ENCODE measurements at regions not wholly inside any gene's neighbourhood (a gene's known extent, or its start where the extent isn't known, plus 50 kb on each side); places are given as distances from the start of the nearest gene placed in this dataset.
"Not testable (repeated sequence)": the region's sequence is repeated elsewhere in the genome, so short reads cannot be mapped to it uniquely, and the experiment has no call there.

DNA sequence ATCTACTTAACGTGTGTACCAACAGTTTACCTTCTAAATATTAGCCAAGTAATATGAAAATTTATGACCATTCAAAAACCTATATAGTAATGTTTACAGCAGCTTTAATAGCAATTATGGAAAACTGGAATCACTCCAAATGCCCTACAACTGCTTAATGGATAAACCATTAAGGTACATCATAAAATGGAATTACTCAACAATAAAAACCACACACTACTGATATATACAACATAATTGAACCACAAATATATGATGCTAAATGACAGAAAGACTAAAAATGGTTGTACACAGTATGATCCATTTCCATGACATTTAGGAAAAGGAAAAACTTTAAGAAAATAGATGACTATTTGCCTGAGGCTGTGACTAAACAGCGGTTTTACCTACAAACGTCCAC lies 467.1 kb upstream of the EPHA6 start (continued):
- TF ChIP-seq, protein P1, sequence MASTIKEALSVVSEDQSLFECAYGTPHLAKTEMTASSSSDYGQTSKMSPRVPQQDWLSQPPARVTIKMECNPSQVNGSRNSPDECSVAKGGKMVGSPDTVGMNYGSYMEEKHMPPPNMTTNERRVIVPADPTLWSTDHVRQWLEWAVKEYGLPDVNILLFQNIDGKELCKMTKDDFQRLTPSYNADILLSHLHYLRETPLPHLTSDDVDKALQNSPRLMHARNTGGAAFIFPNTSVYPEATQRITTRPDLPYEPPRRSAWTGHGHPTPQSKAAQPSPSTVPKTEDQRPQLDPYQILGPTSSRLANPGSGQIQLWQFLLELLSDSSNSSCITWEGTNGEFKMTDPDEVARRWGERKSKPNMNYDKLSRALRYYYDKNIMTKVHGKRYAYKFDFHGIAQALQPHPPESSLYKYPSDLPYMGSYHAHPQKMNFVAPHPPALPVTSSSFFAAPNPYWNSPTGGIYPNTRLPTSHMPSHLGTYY (CRISPR knock-in tag; IDR thresholded peaks at IDR 0.05): no peak
- TF ChIP-seq, protein P2, sequence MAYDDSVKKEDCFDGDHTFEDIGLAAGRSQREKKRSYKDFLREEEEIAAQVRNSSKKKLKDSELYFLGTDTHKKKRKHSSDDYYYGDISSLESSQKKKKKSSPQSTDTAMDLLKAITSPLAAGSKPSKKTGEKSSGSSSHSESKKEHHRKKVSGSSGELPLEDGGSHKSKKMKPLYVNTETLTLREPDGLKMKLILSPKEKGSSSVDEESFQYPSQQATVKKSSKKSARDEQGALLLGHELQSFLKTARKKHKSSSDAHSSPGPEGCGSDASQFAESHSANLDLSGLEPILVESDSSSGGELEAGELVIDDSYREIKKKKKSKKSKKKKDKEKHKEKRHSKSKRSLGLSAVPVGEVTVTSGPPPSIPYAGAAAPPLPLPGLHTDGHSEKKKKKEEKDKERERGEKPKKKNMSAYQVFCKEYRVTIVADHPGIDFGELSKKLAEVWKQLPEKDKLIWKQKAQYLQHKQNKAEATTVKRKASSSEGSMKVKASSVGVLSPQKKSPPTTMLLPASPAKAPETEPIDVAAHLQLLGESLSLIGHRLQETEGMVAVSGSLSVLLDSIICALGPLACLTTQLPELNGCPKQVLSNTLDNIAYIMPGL (CRISPR knock-in tag; IDR thresholded peaks at IDR 0.05): no peak

DNA sequence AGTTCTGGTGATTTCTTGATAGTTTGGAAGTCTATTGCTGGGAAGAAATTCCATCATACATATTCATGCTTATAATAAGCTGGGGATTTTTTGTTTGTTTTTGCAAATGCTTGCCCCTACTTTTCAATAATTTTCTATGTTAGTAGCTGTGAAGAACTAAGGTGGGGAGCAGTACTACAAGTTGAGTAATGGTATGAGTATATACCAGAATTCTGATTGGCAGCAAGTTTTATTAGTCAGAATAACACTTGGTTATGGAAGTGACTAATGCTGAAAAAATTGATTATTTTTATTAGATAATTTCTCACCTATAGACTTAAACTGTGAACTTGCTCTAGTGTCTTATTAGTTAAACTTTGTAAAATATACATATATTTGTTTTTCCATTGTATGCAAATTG lies 462.8 kb upstream of the EPHA6 start:
- H3K9me3 Mint-ChIP-seq; CTCF ChIA-PET; H3K27me3 Mint-ChIP-seq (ENCODE audit: low read depth); ATAC-seq; DNase-seq (ENCODE audit: low spot score); POLR2A ChIA-PET; H3K4me1 Mint-ChIP-seq; H3K27ac Mint-ChIP-seq; H3K36me3 Mint-ChIP-seq; H3K4me3 Mint-ChIP-seq: not testable (repeated sequence)

DNA sequence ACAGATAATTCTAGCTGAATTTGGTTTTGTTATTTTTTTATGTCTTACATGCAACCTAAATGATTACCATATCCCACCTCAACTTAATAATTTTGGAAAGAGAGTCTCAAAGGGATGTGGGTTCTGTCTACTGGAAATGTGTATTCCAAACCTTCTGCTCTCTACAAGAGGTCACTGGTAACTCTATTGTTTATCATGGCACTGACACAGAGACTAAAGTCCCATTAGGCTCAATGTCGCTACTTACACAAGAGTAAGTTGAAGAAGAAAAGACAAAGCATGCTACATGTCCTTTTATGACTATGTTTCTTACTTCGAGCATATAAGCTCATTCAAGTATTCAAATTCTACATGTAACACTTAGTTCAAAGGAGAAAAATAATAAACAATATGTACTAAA lies 460.3 kb upstream of the EPHA6 start:
- no peak for ATAC-seq
- Mint-ChIP-seq H3K4me1 (no peaks in the 10 kb centered on the region), H3K27me3 (ENCODE audit: low read depth) (no peaks in the 10 kb centered on the region), H3K36me3 (peaks cover under 1% of the 10 kb centered on the region; the same call in 1 of the 2 replicates), H3K27ac (no peak overlapping the region), H3K9me3 (peaks cover 20% of the 10 kb centered on the region), H3K4me3 (no peak overlapping the region)
- TF ChIP-seq, protein P3, sequence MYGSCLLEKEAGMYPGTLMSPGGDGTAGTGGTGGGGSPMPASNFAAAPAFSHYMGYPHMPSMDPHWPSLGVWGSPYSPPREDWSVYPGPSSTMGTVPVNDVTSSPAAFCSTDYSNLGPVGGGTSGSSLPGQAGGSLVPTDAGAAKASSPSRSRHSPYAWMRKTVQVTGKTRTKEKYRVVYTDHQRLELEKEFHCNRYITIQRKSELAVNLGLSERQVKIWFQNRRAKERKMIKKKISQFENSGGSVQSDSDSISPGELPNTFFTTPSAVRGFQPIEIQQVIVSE (CRISPR knock-in tag; IDR thresholded peaks at IDR 0.05; ENCODE audit: borderline replicate concordance): no peak
- no peak for TF ChIP-seq FOXJ3 (CRISPR knock-in tag; IDR thresholded peaks at IDR 0.05; ENCODE audit: borderline replicate concordance)
- TF ChIP-seq GABPB1 (CRISPR knock-in tag; IDR thresholded peaks at IDR 0.05): no peak
- no peak for TF ChIP-seq TP53 (CRISPR knock-in tag; IDR thresholded peaks at IDR 0.05)
- no peak for TF ChIP-seq ZNF263 (CRISPR knock-in tag; IDR thresholded peaks at IDR 0.05; ENCODE audit: low read depth)
- TF ChIP-seq NR1H2 (CRISPR knock-in tag; IDR thresholded peaks at IDR 0.05): no peak
- TF ChIP-seq CREM (CRISPR knock-in tag; IDR thresholded peaks at IDR 0.05): no peak
- no peak for TF ChIP-seq MXD4 (CRISPR knock-in tag; IDR thresholded peaks at IDR 0.05; ENCODE audit: borderline replicate concordance)
- TF ChIP-seq TEAD1 (CRISPR knock-in tag; IDR thresholded peaks at IDR 0.05): no peak
- TF ChIP-seq, protein P4, sequence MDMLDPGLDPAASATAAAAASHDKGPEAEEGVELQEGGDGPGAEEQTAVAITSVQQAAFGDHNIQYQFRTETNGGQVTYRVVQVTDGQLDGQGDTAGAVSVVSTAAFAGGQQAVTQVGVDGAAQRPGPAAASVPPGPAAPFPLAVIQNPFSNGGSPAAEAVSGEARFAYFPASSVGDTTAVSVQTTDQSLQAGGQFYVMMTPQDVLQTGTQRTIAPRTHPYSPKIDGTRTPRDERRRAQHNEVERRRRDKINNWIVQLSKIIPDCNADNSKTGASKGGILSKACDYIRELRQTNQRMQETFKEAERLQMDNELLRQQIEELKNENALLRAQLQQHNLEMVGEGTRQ (CRISPR knock-in tag; IDR thresholded peaks at IDR 0.05): no peak
- TF ChIP-seq PRRX2 (CRISPR knock-in tag; IDR thresholded peaks at IDR 0.05): no peak
- POLR2A ChIA-PET: no interaction called here
- CTCF ChIA-PET: interaction anchor here (0.6 kb wide), 1 partner anchor 1411 kb away, joined by 4 read pairs; the partner anchor contains the start of gene ARL6
- DNase-seq (ENCODE audit: low spot score): no peak

DNA sequence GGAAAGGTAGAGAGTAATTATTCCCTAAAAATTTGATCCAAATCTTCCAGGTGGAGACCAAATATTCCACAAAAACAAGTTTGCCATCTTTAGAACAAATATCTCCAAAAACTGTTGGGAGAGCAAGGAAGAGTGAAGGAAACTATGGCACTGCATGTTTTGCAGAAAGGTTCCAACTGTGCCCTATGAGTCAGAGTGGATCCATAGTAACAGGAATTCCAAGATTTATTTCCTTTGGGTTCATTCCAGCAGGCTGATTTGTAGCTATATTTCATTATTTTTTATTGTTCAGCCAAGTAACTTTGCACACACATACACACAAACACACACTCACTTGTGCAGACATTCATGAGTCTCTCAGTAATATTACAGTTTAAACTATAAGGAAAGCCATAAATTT lies 459.7 kb upstream of the EPHA6 start:
- no peaks in the 10 kb centered on the region for H3K27me3 Mint-ChIP-seq (ENCODE audit: low read depth)
- DNase-seq (ENCODE audit: low spot score): no peak
- peaks cover 26% of the 10 kb centered on the region for H3K9me3 Mint-ChIP-seq

More for the DNA sequence above, 459.7 kb upstream of the EPHA6 start:
- no peak overlapping the region for H3K27ac Mint-ChIP-seq
- H3K4me3 Mint-ChIP-seq: no peak overlapping the region
- peaks cover 5% of the 10 kb centered on the region for H3K36me3 Mint-ChIP-seq
- CTCF ChIA-PET: no interaction called here
- TF ChIP-seq TP53 (CRISPR knock-in tag; IDR thresholded peaks at IDR 0.05) (no peak), NR1H2 (CRISPR knock-in tag; IDR thresholded peaks at IDR 0.05) (no peak), ZNF219 (CRISPR knock-in tag; IDR thresholded peaks at IDR 0.05; ENCODE audit: borderline replicate concordance) (no peak), GTF2I (CRISPR knock-in tag; conservative IDR thresholded peaks at IDR 0.05) (no peak), SMAD3 (CRISPR knock-in tag; IDR thresholded peaks at IDR 0.05; ENCODE audit: borderline replicate concordance) (no peak), CREM (CRISPR knock-in tag; IDR thresholded peaks at IDR 0.05) (no peak), ZNF121 (CRISPR knock-in tag; IDR thresholded peaks at IDR 0.05) (no peak)
- TF ChIP-seq, protein P5, sequence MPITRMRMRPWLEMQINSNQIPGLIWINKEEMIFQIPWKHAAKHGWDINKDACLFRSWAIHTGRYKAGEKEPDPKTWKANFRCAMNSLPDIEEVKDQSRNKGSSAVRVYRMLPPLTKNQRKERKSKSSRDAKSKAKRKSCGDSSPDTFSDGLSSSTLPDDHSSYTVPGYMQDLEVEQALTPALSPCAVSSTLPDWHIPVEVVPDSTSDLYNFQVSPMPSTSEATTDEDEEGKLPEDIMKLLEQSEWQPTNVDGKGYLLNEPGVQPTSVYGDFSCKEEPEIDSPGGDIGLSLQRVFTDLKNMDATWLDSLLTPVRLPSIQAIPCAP (CRISPR knock-in tag; IDR thresholded peaks at IDR 0.05): no peak
- TF ChIP-seq, protein P6, sequence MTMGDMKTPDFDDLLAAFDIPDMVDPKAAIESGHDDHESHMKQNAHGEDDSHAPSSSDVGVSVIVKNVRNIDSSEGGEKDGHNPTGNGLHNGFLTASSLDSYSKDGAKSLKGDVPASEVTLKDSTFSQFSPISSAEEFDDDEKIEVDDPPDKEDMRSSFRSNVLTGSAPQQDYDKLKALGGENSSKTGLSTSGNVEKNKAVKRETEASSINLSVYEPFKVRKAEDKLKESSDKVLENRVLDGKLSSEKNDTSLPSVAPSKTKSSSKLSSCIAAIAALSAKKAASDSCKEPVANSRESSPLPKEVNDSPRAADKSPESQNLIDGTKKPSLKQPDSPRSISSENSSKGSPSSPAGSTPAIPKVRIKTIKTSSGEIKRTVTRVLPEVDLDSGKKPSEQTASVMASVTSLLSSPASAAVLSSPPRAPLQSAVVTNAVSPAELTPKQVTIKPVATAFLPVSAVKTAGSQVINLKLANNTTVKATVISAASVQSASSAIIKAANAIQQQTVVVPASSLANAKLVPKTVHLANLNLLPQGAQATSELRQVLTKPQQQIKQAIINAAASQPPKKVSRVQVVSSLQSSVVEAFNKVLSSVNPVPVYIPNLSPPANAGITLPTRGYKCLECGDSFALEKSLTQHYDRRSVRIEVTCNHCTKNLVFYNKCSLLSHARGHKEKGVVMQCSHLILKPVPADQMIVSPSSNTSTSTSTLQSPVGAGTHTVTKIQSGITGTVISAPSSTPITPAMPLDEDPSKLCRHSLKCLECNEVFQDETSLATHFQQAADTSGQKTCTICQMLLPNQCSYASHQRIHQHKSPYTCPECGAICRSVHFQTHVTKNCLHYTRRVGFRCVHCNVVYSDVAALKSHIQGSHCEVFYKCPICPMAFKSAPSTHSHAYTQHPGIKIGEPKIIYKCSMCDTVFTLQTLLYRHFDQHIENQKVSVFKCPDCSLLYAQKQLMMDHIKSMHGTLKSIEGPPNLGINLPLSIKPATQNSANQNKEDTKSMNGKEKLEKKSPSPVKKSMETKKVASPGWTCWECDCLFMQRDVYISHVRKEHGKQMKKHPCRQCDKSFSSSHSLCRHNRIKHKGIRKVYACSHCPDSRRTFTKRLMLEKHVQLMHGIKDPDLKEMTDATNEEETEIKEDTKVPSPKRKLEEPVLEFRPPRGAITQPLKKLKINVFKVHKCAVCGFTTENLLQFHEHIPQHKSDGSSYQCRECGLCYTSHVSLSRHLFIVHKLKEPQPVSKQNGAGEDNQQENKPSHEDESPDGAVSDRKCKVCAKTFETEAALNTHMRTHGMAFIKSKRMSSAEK (CRISPR knock-in tag; IDR thresholded peaks at IDR 0.05; ENCODE audit: borderline replicate concordance): no peak
- TF ChIP-seq, protein P3 (CRISPR knock-in tag; IDR thresholded peaks at IDR 0.05; ENCODE audit: borderline replicate concordance): no peak
- TF ChIP-seq, protein P7, sequence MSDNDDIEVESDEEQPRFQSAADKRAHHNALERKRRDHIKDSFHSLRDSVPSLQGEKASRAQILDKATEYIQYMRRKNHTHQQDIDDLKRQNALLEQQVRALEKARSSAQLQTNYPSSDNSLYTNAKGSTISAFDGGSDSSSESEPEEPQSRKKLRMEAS (CRISPR knock-in tag; IDR thresholded peaks at IDR 0.05): no peak
- no peaks in the 10 kb centered on the region for H3K4me1 Mint-ChIP-seq
- POLR2A ChIA-PET: no interaction called here
- no peak for ATAC-seq

Data from WTC11 (cell line).